ENCODE measurements at regions not wholly inside any gene's neighbourhood (a gene's known extent, or its start where the extent isn't known, plus 50 kb on each side); places are given as distances from the start of the nearest gene placed in this dataset.

- H3K27me3 Mint-ChIP-seq (ENCODE audit: low read depth, poor library complexity), result peaks cover 4% of the 10 kb centered on the region
- peaks cover 6% of the 10 kb centered on the region for H3K9me3 Mint-ChIP-seq
- no peak for TF ChIP-seq CTCF (IDR thresholded peaks at IDR 0.05)
- no peaks in the 10 kb centered on the region for H3K36me3 Mint-ChIP-seq (ENCODE audit: low read depth)
- no peak overlapping the region for H3K4me3 Mint-ChIP-seq
- no peaks in the 10 kb centered on the region for H3K4me1 Mint-ChIP-seq
- no peak overlapping the region for H3K27ac Mint-ChIP-seq
- DNase-seq, result no peak
These were observed 459.7 kb upstream of the EPHA6 start for GRCh38 chr3:96354742-96355141.

DNA sequence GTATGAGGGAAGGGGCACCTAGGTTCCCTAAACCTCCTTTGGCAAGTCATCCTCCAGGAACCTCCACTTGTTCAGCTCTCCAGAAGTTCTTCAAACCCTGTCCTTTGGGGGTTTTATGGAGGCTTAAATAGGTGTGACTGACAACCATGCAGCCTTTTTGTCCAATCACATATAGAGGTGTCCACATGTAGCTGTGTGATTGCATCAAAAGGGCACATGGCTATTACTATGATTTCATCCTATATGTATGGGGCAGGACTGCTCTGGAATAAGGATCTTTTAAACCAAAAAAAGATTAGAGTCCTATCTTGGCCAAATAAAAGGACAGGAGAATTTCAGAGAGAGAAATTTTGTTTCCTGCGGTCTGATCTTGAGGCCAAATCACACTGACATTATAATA lies 453.2 kb upstream of the EPHA6 start:
- Mint-ChIP-seq H3K4me3 (no peak overlapping the region), H3K4me1 (no peaks in the 10 kb centered on the region), H3K9me3 (peaks cover 6% of the 10 kb centered on the region), H3K27ac (no peak overlapping the region), H3K36me3 (ENCODE audit: low read depth) (no peaks in the 10 kb centered on the region), H3K27me3 (ENCODE audit: low read depth, poor library complexity) (no peaks in the 10 kb centered on the region)
- no peak for DNase-seq
- no peak for TF ChIP-seq CTCF (IDR thresholded peaks at IDR 0.05)

DNA sequence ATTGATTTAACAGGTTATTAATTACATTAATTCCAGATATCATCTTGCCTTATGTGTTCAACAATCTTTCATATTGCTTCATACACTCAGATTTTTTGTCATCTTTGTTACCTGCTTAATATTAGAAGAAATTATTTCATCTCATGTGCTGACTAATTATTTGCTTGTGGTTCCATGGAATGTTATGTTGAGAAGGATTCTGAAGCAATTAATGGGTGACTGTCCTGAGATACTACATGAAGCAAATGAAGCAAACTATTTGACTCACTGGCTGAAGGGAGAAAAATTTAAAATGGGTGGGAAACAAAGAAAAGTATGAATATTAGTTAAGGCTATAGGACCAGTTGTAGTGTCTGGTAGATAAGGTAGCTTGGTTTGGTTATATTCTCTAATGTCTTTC lies 443.8 kb upstream of the EPHA6 start:
- Mint-ChIP-seq H3K4me1 (no peaks in the 10 kb centered on the region), H3K4me3 (no peak overlapping the region), H3K36me3 (ENCODE audit: low read depth) (no peaks in the 10 kb centered on the region), H3K27me3 (ENCODE audit: low read depth, poor library complexity) (no peaks in the 10 kb centered on the region), H3K9me3 (no peaks in the 10 kb centered on the region), H3K27ac (no peak overlapping the region)
- no peak for TF ChIP-seq CTCF (IDR thresholded peaks at IDR 0.05)
- no peak for DNase-seq

DNA sequence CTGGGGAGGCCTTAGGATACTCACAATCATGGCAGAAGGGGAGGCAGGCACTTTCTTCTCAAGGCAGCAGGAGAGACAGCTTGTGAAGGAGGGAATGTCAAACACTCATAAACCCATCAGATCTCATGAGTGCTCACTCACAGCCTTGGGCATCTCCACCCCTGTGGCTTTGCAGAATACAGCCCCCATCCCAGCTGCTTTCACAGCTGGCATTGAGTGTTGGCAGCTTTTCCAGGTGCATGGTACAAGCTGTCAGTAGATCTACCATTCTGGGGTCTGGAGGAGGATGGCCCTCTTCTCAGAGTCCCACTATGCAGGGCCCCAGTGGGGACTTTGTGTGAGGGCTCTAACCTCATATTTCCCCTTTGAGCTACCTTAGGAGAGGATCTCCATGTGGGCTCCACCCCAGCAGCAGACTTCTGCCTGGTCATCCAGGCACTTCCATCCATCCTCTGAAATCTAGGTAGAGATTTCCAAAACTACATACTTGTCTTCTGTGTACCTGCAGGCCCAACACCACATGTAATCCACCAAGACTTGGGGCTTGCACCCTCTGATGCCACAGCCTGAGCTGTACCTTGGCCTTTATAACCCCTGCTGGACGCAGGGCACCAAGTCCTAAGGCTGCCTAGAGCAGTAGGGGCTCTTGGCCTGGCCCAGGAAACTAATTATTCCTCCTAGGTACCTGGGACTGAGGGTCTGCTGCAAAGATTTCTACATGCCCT lies 404.2 kb upstream of the EPHA6 start:
- no peak overlapping the region for H3K4me3 Mint-ChIP-seq

DNA sequence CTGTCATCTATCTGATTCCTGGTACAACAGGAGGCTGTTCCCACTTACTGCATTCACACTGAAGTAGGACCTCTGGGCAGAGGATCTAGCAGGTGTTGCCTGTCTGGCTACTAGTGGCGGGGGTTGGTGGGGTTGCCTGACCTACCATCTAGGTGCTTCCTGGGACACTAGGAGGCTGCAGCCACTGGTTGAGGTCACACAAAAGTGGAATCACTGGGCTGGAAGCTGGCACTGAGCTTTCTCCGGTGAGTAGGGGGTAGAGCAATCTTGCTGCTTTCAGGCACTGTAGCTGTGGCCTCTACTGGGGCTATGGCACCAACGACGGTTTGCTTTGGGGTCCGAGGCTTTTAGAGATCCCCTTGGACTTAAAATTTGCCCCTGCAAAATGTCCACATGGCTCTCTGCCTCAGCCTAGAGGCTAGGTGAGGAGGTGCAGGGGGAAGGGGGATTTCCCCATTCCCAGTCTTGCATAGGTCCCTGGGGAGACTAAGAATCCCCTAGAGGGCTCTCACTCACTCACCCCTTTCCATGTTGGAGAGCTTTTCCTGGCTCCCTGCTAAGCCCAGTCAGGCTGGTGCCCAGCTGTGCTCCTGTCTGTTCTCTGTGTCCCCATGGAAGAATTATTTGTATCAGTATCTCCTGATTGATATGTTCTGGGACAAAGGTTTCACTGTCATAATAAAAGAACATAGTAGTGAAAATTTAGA lies 397.7 kb upstream of the EPHA6 start:
- H3K4me1 Mint-ChIP-seq, result no peaks in the 10 kb centered on the region
- no peak for TF ChIP-seq CTCF (IDR thresholded peaks at IDR 0.05)
- H3K9me3 Mint-ChIP-seq, result no peaks in the 10 kb centered on the region

More for the DNA sequence above, 404.2 kb upstream of the EPHA6 start:
- H3K36me3 Mint-ChIP-seq (ENCODE audit: low read depth), result no peaks in the 10 kb centered on the region
- no peaks in the 10 kb centered on the region for H3K27me3 Mint-ChIP-seq (ENCODE audit: low read depth, poor library complexity)
- H3K4me1 Mint-ChIP-seq, result no peaks in the 10 kb centered on the region
- no peak for TF ChIP-seq CTCF (IDR thresholded peaks at IDR 0.05)
- H3K9me3 Mint-ChIP-seq, result peaks cover 11% of the 10 kb centered on the region
- DNase-seq, result no peak
- no peak overlapping the region for H3K27ac Mint-ChIP-seq

GRCh38 chr3:96428097-96428496 lies 386.3 kb upstream of the EPHA6 start:
- no peaks in the 10 kb centered on the region for H3K36me3 Mint-ChIP-seq (ENCODE audit: low read depth)
- H3K4me1 Mint-ChIP-seq, result no peaks in the 10 kb centered on the region
- TF ChIP-seq CTCF (IDR thresholded peaks at IDR 0.05), result no peak
- H3K4me3 Mint-ChIP-seq, result no peak overlapping the region
- H3K9me3 Mint-ChIP-seq, result no peaks in the 10 kb centered on the region
- H3K27ac Mint-ChIP-seq, result no peak overlapping the region
- no peaks in the 10 kb centered on the region for H3K27me3 Mint-ChIP-seq (ENCODE audit: low read depth, poor library complexity)
- no peak for DNase-seq

More for the DNA sequence above, 397.7 kb upstream of the EPHA6 start:
- Mint-ChIP-seq H3K27ac (no peak overlapping the region), H3K27me3 (ENCODE audit: low read depth, poor library complexity) (no peaks in the 10 kb centered on the region), H3K36me3 (ENCODE audit: low read depth) (no peaks in the 10 kb centered on the region), H3K4me3 (no peak overlapping the region)
- DNase-seq, result no peak
